ENCODE measurements at regions not wholly inside any gene's neighbourhood (a gene's known extent, or its start where the extent isn't known, plus 50 kb on each side); places are given as distances from the start of the nearest gene placed in this dataset.

DNA sequence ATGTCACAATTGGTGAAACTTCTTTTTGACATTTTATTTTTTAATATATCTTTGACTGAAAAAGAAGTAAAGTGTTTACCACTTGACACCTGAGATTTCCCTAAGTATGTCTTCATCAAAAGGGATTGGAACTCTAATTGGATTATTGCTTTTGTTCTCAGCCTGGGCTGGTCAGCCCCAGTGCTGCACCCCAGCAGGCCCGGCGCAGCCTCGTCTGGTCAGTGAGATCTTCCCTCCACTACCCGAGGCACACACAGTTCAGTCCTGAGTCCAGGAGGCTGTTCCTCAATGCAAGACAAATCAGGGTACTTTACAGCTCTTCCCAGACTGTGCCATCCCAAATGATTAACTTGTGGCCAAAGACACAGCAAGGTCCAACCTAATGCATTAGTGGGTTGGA is 146.9 kb upstream of the SEMA6D start:
- TF ChIP-seq, protein P1, sequence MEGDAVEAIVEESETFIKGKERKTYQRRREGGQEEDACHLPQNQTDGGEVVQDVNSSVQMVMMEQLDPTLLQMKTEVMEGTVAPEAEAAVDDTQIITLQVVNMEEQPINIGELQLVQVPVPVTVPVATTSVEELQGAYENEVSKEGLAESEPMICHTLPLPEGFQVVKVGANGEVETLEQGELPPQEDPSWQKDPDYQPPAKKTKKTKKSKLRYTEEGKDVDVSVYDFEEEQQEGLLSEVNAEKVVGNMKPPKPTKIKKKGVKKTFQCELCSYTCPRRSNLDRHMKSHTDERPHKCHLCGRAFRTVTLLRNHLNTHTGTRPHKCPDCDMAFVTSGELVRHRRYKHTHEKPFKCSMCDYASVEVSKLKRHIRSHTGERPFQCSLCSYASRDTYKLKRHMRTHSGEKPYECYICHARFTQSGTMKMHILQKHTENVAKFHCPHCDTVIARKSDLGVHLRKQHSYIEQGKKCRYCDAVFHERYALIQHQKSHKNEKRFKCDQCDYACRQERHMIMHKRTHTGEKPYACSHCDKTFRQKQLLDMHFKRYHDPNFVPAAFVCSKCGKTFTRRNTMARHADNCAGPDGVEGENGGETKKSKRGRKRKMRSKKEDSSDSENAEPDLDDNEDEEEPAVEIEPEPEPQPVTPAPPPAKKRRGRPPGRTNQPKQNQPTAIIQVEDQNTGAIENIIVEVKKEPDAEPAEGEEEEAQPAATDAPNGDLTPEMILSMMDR (IDR thresholded peaks at IDR 0.05; ENCODE audit: low read length) = no peak
- TF ChIP-seq EZH2 (IDR thresholded peaks at IDR 0.05; ENCODE audit: borderline replicate concordance, low read length) = no peak
